ENCODE measurements at regions not wholly inside any gene's neighbourhood (a gene's known extent, or its start where the extent isn't known, plus 50 kb on each side); places are given as distances from the start of the nearest gene placed in this dataset.

GRCh38 chr5:68433526-68433922, 218.0 kb downstream of the PIK3R1 start:
- H3K4me3 ChIP-seq (ENCODE audit: low read depth in 1 of 2, low read length in 2 of 2) = no peak overlapping the region
- WGBS, 2 donors = 91% methylated on average over 3 of the region's 3 CpGs
- no peaks in the 10 kb centered on the region for H3K27me3 ChIP-seq (ENCODE audit: control insufficient read depth in 1 of 2, insufficient read depth in 2 of 2, low read length in 2 of 2)
- H3K4me1 ChIP-seq (ENCODE audit: control insufficient read depth in 2 of 2, insufficient read depth in 2 of 2, low read length in 1 of 2) = peaks cover 4 to 7% of the 10 kb centered on the region in 2 donors
- H3K27ac ChIP-seq (ENCODE audit: low read depth in 2 of 2, low read length in 1 of 2) = peak overlapping the region; percentile 71 to 88
- H3K36me3 ChIP-seq (ENCODE audit: control insufficient read depth in 2 of 2, insufficient read depth in 2 of 2, low read length in 1 of 2) = no peaks in the 10 kb centered on the region
- no peaks in the 10 kb centered on the region for H3K9me3 ChIP-seq (ENCODE audit: control insufficient read depth in 2 of 2, insufficient read depth in 1 of 2, low read depth in 1 of 2, low read length in 1 of 2)

DNA sequence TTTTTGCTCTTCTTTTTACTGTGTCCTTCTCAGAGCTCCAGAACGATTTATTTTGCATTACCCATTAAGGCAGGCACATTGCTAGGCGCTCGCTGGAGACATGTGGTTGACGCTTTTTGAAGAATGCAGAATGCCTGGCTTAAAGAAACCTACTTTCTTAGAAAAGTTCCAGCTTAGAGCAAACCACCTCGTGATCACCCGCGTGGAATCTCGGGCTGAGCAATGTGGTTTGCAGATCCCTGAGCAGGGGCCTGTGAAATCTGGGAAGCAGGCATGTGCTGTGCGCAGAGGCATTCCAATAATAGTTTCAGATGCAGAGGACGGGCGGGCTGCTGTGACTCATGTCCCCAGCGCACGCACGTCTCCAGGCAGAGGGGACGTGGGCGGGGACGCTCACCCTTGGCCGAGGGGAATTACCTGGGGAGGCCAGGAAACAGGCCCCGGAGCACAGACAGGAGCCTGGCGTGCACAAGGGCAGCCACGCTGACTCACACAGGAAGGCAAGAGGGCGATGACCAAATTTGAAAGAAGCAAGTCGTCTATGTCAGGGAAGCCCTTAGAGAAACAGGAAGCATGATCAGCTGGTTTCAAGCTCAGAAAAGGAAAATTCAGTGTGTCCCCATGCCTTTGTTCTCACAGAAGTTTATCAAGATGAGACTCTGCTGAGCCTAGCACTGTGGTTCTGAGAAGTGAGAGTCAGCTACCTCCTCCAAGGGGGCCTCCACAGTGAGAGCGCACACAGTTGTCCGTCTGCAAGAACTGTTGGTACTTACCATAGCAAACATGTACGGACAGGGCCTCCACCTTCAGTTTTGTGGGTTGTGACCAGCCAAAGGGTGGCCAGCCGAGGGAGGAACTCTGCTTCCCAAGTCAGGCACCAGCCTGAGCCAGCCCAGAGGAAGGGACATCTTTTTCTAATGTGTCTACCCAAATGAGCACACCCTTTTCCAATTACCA, 218.6 kb downstream of the PIK3R1 start:
- Histone ChIP-seq H3K4me1 (ENCODE audit: control insufficient read depth in 2 of 2, insufficient read depth in 2 of 2, low read length in 1 of 2) (peaks cover 4 to 7% of the 10 kb centered on the region in 2 donors), H3K36me3 (ENCODE audit: control insufficient read depth in 2 of 2, insufficient read depth in 2 of 2, low read length in 1 of 2) (no peaks in the 10 kb centered on the region), H3K9me3 (ENCODE audit: control insufficient read depth in 2 of 2, insufficient read depth in 1 of 2, low read depth in 1 of 2, low read length in 1 of 2) (no peaks in the 10 kb centered on the region), H3K4me3 (ENCODE audit: low read depth in 1 of 2, low read length in 2 of 2) (no peak overlapping the region), H3K27me3 (ENCODE audit: control insufficient read depth in 1 of 2, insufficient read depth in 2 of 2, low read length in 2 of 2) (no peaks in the 10 kb centered on the region), H3K27ac (ENCODE audit: low read depth in 2 of 2, low read length in 1 of 2) (peak overlapping the region; percentile 71 to 88)
- 31 to 38% methylated on average over 27 of the region's 27 CpGs for whole genome bisulfite sequencing, 2 donors

DNA sequence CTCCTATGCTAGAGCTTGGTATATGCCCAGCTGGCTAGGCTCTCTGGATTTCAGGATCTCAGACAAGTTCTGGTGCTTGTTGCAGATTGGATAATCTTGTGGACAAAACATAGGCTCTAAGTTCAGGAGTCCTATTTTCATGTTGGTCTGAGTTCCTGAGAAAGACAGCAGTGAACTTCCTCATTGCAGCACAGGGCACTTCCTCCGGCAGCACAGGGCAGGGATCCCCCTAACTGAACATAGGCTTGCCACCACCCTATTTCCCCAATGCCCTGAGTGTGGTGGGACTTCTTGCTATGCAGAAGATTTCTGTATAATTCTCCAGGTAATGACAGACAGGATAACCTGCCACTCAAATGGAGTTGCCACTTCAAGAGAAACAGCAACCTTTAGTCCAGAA, 220.1 kb downstream of the PIK3R1 start:
- peaks cover 4 to 7% of the 10 kb centered on the region in 2 donors for H3K4me1 ChIP-seq (ENCODE audit: control insufficient read depth in 2 of 2, insufficient read depth in 2 of 2, low read length in 1 of 2)
- no peaks in the 10 kb centered on the region for H3K9me3 ChIP-seq (ENCODE audit: control insufficient read depth in 2 of 2, insufficient read depth in 1 of 2, low read depth in 1 of 2, low read length in 1 of 2)
- WGBS, 2 donors = 80% methylated on average over 1 of the region's 1 CpG
- H3K27me3 ChIP-seq (ENCODE audit: control insufficient read depth in 1 of 2, insufficient read depth in 2 of 2, low read length in 2 of 2) = no peaks in the 10 kb centered on the region
- no peak overlapping the region for H3K4me3 ChIP-seq (ENCODE audit: low read depth in 1 of 2, low read length in 2 of 2)
- no peaks in the 10 kb centered on the region for H3K36me3 ChIP-seq (ENCODE audit: control insufficient read depth in 2 of 2, insufficient read depth in 2 of 2, low read length in 1 of 2)
- H3K27ac ChIP-seq (ENCODE audit: low read depth in 2 of 2, low read length in 1 of 2) = peak overlapping the region in 1 of 2 donors; percentile 1

DNA sequence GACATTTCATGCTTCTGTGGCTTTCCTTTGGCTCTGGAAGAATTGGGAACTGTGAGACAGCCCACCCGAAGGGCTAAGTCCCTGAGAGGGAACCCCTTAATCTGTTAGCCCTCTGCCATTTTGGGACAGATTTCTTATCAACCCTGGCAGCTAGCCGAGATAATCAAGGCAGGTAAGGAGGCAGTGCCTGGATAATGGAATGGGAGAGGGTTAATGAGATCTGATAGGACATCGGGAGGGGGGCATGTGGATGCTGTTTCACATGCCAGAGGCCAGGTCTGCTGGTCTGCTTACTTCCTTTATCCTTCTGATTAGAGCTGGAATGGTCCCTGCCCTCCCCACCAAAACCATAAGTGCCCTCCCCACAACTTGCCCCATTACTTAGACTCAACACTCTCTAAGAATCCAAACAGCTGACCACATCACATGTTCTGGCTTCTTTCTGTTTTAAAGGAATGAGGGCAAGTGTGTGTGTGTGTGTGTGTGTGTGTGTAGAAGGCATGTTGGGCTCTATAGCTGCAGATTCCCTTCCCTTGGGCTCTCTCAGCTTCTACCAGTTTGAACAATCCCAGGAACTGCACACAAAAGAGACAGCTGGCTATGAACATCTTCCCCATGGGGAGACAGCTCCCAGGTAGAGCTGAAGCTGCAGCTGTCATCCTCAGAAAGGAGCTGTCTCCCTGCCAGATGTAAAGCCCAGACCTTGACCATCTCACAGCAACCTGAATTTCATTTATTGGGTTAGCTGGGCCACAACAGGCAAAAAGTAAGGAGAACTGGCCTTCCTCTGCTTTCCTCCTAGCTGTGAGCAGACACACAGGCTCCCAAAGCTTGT, 221.3 kb downstream of the PIK3R1 start:
- no peak overlapping the region for H3K4me3 ChIP-seq (ENCODE audit: low read depth in 1 of 2, low read length in 2 of 2)
- peaks cover 7% of the 10 kb centered on the region in 2 donors for H3K4me1 ChIP-seq (ENCODE audit: control insufficient read depth in 2 of 2, insufficient read depth in 2 of 2, low read length in 1 of 2)
- no peaks in the 10 kb centered on the region for H3K9me3 ChIP-seq (ENCODE audit: control insufficient read depth in 2 of 2, insufficient read depth in 1 of 2, low read depth in 1 of 2, low read length in 1 of 2)
- WGBS, 2 donors = 74 to 88% methylated on average over 3 of the region's 3 CpGs
- no peaks in the 10 kb centered on the region for H3K27me3 ChIP-seq (ENCODE audit: control insufficient read depth in 1 of 2, insufficient read depth in 2 of 2, low read length in 2 of 2)
- no peak overlapping the region for H3K27ac ChIP-seq (ENCODE audit: low read depth in 2 of 2, low read length in 1 of 2)
- H3K36me3 ChIP-seq (ENCODE audit: control insufficient read depth in 2 of 2, insufficient read depth in 2 of 2, low read length in 1 of 2) = no peaks in the 10 kb centered on the region

DNA sequence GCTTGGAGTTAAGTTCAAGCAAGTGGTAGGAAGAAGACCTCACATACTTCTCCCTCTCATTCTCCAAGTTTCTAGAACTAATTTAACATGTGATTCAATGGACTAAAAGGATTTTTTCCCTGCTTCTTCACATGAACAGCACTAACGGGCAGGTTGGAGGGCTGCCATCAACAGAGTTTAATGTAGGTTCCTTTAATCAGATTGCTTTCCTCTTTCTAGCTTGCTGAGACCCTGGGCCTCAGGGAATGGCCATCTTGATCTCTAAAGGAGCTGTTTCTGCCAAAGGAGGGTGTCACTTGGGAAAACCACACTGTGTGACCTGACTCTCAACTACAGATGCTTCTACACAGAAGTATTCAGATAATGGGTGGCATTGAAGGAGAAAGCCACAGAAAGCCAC, 223.3 kb downstream of the PIK3R1 start:
- Histone ChIP-seq H3K4me3 (ENCODE audit: low read depth in 1 of 2, low read length in 2 of 2) (no peak overlapping the region), H3K9me3 (ENCODE audit: control insufficient read depth in 2 of 2, insufficient read depth in 1 of 2, low read depth in 1 of 2, low read length in 1 of 2) (no peaks in the 10 kb centered on the region), H3K36me3 (ENCODE audit: control insufficient read depth in 2 of 2, insufficient read depth in 2 of 2, low read length in 1 of 2) (no peaks in the 10 kb centered on the region), H3K4me1 (ENCODE audit: control insufficient read depth in 2 of 2, insufficient read depth in 2 of 2, low read length in 1 of 2) (peaks cover 7% of the 10 kb centered on the region in 2 donors), H3K27ac (ENCODE audit: low read depth in 2 of 2, low read length in 1 of 2) (no peak overlapping the region), H3K27me3 (ENCODE audit: control insufficient read depth in 1 of 2, insufficient read depth in 2 of 2, low read length in 2 of 2) (no peaks in the 10 kb centered on the region)
- WGBS, 2 donors = 40 to 41% methylated on average over 1 of the region's 1 CpG

GRCh38 chr5:68440245-68440644, 224.7 kb downstream of the PIK3R1 start:
- H3K4me1 ChIP-seq (ENCODE audit: control insufficient read depth in 2 of 2, insufficient read depth in 2 of 2, low read length in 1 of 2) = peaks cover 0 to 3% of the 10 kb centered on the region in 2 donors
- 92 to 94% methylated on average over 2 of the region's 2 CpGs for WGBS, 2 donors

GRCh38 chr5:68440651-68441050, 225.1 kb downstream of the PIK3R1 start:
- Histone ChIP-seq H3K9me3 (ENCODE audit: control insufficient read depth in 2 of 2, insufficient read depth in 1 of 2, low read depth in 1 of 2, low read length in 1 of 2) (no peaks in the 10 kb centered on the region), H3K27ac (ENCODE audit: low read depth in 2 of 2, low read length in 1 of 2) (no peak overlapping the region), H3K4me3 (ENCODE audit: low read depth in 1 of 2, low read length in 2 of 2) (no peak overlapping the region), H3K36me3 (ENCODE audit: control insufficient read depth in 2 of 2, insufficient read depth in 2 of 2, low read length in 1 of 2) (no peaks in the 10 kb centered on the region), H3K4me1 (ENCODE audit: control insufficient read depth in 2 of 2, insufficient read depth in 2 of 2, low read length in 1 of 2) (peaks cover 0 to 3% of the 10 kb centered on the region in 2 donors), H3K27me3 (ENCODE audit: control insufficient read depth in 1 of 2, insufficient read depth in 2 of 2, low read length in 2 of 2) (no peaks in the 10 kb centered on the region)

More at GRCh38 chr5:68440245-68440644, 224.7 kb downstream of the PIK3R1 start:
- Histone ChIP-seq H3K27ac (ENCODE audit: low read depth in 2 of 2, low read length in 1 of 2) (no peak overlapping the region), H3K36me3 (ENCODE audit: control insufficient read depth in 2 of 2, insufficient read depth in 2 of 2, low read length in 1 of 2) (no peaks in the 10 kb centered on the region), H3K27me3 (ENCODE audit: control insufficient read depth in 1 of 2, insufficient read depth in 2 of 2, low read length in 2 of 2) (no peaks in the 10 kb centered on the region), H3K4me3 (ENCODE audit: low read depth in 1 of 2, low read length in 2 of 2) (no peak overlapping the region), H3K9me3 (ENCODE audit: control insufficient read depth in 2 of 2, insufficient read depth in 1 of 2, low read depth in 1 of 2, low read length in 1 of 2) (no peaks in the 10 kb centered on the region)

GRCh38 chr5:68441309-68442073, 225.9 kb downstream of the PIK3R1 start:
- Histone ChIP-seq H3K27me3 (ENCODE audit: control insufficient read depth in 1 of 2, insufficient read depth in 2 of 2, low read length in 2 of 2) (no peaks in the 10 kb centered on the region), H3K4me3 (ENCODE audit: low read depth in 1 of 2, low read length in 2 of 2) (no peak overlapping the region), H3K27ac (ENCODE audit: low read depth in 2 of 2, low read length in 1 of 2) (no peak overlapping the region), H3K36me3 (ENCODE audit: control insufficient read depth in 2 of 2, insufficient read depth in 2 of 2, low read length in 1 of 2) (no peaks in the 10 kb centered on the region), H3K9me3 (ENCODE audit: control insufficient read depth in 2 of 2, insufficient read depth in 1 of 2, low read depth in 1 of 2, low read length in 1 of 2) (no peaks in the 10 kb centered on the region), H3K4me1 (ENCODE audit: control insufficient read depth in 2 of 2, insufficient read depth in 2 of 2, low read length in 1 of 2) (peaks cover 0 to 6% of the 10 kb centered on the region in 2 donors)
- 37 to 60% methylated on average over 5 of the region's 5 CpGs for WGBS, 2 donors

GRCh38 chr5:68443091-68443490, 227.5 kb downstream of the PIK3R1 start:
- Histone ChIP-seq H3K36me3 (ENCODE audit: control insufficient read depth in 2 of 2, insufficient read depth in 2 of 2, low read length in 1 of 2) (no peaks in the 10 kb centered on the region), H3K4me1 (ENCODE audit: control insufficient read depth in 2 of 2, insufficient read depth in 2 of 2, low read length in 1 of 2) (peaks cover 0 to 6% of the 10 kb centered on the region in 2 donors)
- WGBS, 2 donors = 88 to 92% methylated on average over 4 of the region's 4 CpGs

More at GRCh38 chr5:68443091-68443490, 227.5 kb downstream of the PIK3R1 start:
- H3K27me3 ChIP-seq (ENCODE audit: control insufficient read depth in 1 of 2, insufficient read depth in 2 of 2, low read length in 2 of 2) = no peaks in the 10 kb centered on the region
- H3K9me3 ChIP-seq (ENCODE audit: control insufficient read depth in 2 of 2, insufficient read depth in 1 of 2, low read depth in 1 of 2, low read length in 1 of 2) = no peaks in the 10 kb centered on the region
- no peak overlapping the region for H3K4me3 ChIP-seq (ENCODE audit: low read depth in 1 of 2, low read length in 2 of 2)
- H3K27ac ChIP-seq (ENCODE audit: low read depth in 2 of 2, low read length in 1 of 2) = no peak overlapping the region

Data from esophagus (tissue), 2 donors.